HG02885 (cell line): ENCODE measurements at regions not wholly inside any gene's neighbourhood (a gene's known extent, or its start where the extent isn't known, plus 50 kb on each side); places are given as distances from the start of the nearest gene placed in this dataset.

Experiments
- ATAC-seq: cut with Tn5 transposase; IDR thresholded peaks from one replicate; pipeline ENCODE4 v1.9.1; 2021; ENCODE audit warnings: mild to moderate bottlenecking; ENCODE audit not compliant: unreplicated experiment, poor library complexity

- no peak for ATAC-seq
Measured at GRCh38 chr4:43339435-43339834, 446.9 kb downstream of the GRXCR1 start.

- no peak for ATAC-seq
Measured at GRCh38 chr4:43341741-43342140, 449.2 kb downstream of the GRXCR1 start.

- ATAC-seq: no peak
Measured at GRCh38 chr4:43343298-43343697, 450.8 kb downstream of the GRXCR1 start.

GRCh38 chr4:43345323-43345925, 452.9 kb downstream of the GRXCR1 start:
- ATAC-seq: no peak

- ATAC-seq: no peak
Measured at GRCh38 chr4:43348591-43348990, 456.1 kb downstream of the GRXCR1 start.

- no peak for ATAC-seq
Measured at GRCh38 chr4:43351970-43352806, 459.7 kb downstream of the GRXCR1 start.

GRCh38 chr4:43352859-43353258, 460.3 kb downstream of the GRXCR1 start:
- no peak for ATAC-seq

- ATAC-seq: no peak
Measured at GRCh38 chr4:43353552-43353951, 461.0 kb downstream of the GRXCR1 start.

GRCh38 chr4:43356786-43357185, 464.3 kb downstream of the GRXCR1 start:
- no peak for ATAC-seq

- ATAC-seq: no peak
Measured at GRCh38 chr4:43357252-43357974, 464.9 kb downstream of the GRXCR1 start.

- no peak for ATAC-seq
Measured at GRCh38 chr4:43360296-43360695, 467.8 kb downstream of the GRXCR1 start.

GRCh38 chr4:43362875-43363636, 470.5 kb downstream of the GRXCR1 start:
- ATAC-seq: no peak

GRCh38 chr4:43369036-43369594, 476.6 kb downstream of the GRXCR1 start:
- ATAC-seq: no peak

- ATAC-seq: no peak
Measured at GRCh38 chr4:43373201-43373600, 480.7 kb downstream of the GRXCR1 start.

- no peak for ATAC-seq
Measured at GRCh38 chr4:43374216-43374751, 481.8 kb downstream of the GRXCR1 start.

- ATAC-seq: no peak
Measured at GRCh38 chr4:43379016-43379415, 486.5 kb downstream of the GRXCR1 start.

- no peak for ATAC-seq
Measured at GRCh38 chr4:43380093-43380492, 487.6 kb downstream of the GRXCR1 start.

GRCh38 chr4:43391069-43391468, 498.6 kb downstream of the GRXCR1 start:
- no peak for ATAC-seq

GRCh38 chr4:43394976-43395375, 502.5 kb downstream of the GRXCR1 start:
- ATAC-seq: no peak

- no peak for ATAC-seq
Measured at GRCh38 chr4:43399726-43400125, 507.2 kb downstream of the GRXCR1 start.
